ENCODE measurements at regions not wholly inside any gene's neighbourhood (a gene's known extent, or its start where the extent isn't known, plus 50 kb on each side); places are given as distances from the start of the nearest gene placed in this dataset.
A peak's percentile ranks its signal among the peaks of the same experiment; 100 is the strongest.
"Not testable (repeated sequence)": the region's sequence is repeated elsewhere in the genome, so short reads cannot be mapped to it uniquely, and the experiment has no call there.

DNA sequence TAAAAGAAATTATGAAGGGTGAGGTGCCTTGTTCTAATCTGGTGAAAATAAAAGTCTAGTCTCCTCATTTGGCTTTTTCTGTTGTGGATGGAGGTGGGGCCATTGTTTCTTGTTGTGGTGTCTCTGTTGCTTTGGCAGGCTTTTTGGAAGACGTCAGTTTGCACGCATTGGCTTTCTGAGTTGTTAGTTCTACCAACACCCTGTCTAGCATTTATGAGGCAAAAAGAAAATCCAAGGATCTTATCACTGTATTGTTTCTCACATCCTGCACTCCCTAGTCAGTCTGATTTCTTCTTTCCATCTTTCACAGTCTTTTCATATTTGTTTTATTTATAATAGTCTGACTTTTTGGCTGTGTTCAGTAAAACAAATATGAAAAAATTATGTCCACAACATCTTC lies 898.3 kb downstream of the REEP3 start:
- DNase-seq: no peak
- Histone ChIP-seq H3K9ac (ENCODE audit: extremely low read depth, low read length, poor library complexity, severe bottlenecking) (no peak overlapping the region), H3K4me3 (ENCODE audit: low read length) (no peak overlapping the region), H3K9me3 (ENCODE audit: control insufficient read depth, low read length) (no peaks in the 10 kb centered on the region), H3K27me3 (ENCODE audit: control insufficient read depth, insufficient read depth, low read length, poor library complexity, severe bottlenecking) (no peaks in the 10 kb centered on the region), H3K27ac (ENCODE audit: low read depth, low read length) (no peak overlapping the region), H3K4me1 (ENCODE audit: control insufficient read depth, insufficient read depth, low read length) (no peaks in the 10 kb centered on the region), H3K36me3 (ENCODE audit: control insufficient read depth, insufficient read depth, low read length) (no peaks in the 10 kb centered on the region)
- Mint-ChIP-seq H3K27me3 (ENCODE audit: insufficient read depth) (no peaks in the 10 kb centered on the region), H3K4me1 (no peaks in the 10 kb centered on the region), H3K27ac (no peak overlapping the region), H3K9me3 (no peaks in the 10 kb centered on the region), H3K4me3 (no peak overlapping the region), H3K36me3 (ENCODE audit: low read depth) (no peaks in the 10 kb centered on the region)
- 73 to 94% methylated on average over 2 of the region's 2 CpGs for WGBS, 2 experiments (ENCODE audit: insufficient coverage in 1 of 2, insufficient read length in 1 of 2)
- TF ChIP-seq, protein P1, sequence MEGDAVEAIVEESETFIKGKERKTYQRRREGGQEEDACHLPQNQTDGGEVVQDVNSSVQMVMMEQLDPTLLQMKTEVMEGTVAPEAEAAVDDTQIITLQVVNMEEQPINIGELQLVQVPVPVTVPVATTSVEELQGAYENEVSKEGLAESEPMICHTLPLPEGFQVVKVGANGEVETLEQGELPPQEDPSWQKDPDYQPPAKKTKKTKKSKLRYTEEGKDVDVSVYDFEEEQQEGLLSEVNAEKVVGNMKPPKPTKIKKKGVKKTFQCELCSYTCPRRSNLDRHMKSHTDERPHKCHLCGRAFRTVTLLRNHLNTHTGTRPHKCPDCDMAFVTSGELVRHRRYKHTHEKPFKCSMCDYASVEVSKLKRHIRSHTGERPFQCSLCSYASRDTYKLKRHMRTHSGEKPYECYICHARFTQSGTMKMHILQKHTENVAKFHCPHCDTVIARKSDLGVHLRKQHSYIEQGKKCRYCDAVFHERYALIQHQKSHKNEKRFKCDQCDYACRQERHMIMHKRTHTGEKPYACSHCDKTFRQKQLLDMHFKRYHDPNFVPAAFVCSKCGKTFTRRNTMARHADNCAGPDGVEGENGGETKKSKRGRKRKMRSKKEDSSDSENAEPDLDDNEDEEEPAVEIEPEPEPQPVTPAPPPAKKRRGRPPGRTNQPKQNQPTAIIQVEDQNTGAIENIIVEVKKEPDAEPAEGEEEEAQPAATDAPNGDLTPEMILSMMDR (conservative IDR thresholded peaks at IDR 0.05): no peak

GRCh38 chr10:64426745-64427144 lies 905.5 kb downstream of the REEP3 start:
- TF ChIP-seq, protein P1 (conservative IDR thresholded peaks at IDR 0.05): no peak
- WGBS, 2 experiments (ENCODE audit: insufficient coverage in 1 of 2, insufficient read length in 1 of 2): 91% methylated on average over 1 of the region's 3 CpGs; no CpG with 5 or more reads in 1 of the 2 experiments

DNA sequence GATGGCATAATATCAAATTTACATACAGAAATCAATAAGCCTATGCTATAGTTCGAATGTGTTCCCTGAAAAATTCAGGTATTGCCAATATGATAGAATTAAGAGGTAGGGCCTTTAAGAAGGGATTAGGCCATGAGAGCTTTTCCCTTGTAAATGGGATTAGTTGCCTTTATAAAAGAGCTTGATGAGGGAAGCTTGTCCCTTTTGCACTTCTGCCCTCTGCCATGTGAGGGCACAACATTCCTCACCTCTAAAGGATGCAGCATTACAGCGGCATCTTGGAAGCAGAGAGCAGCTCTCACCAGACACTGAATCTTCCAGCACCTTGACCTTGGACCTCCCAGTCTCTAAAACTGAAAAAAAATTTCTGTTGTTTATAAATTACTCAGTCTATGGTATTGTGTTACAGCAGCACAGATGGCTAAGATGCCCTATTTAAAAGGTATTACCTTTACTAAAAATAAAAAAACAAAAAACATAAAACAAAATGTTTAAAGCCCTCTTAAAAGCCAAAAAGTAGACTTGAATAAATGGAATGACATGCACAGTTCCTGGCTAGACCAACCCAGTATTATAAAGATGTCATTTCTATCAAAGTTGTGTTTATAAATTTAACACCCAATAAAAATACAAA lies 909.6 kb downstream of the REEP3 start:
- H3K4me1 ChIP-seq (ENCODE audit: control insufficient read depth, insufficient read depth, low read length): no peaks in the 10 kb centered on the region

More at GRCh38 chr10:64426745-64427144, 905.5 kb downstream of the REEP3 start:
- no peaks in the 10 kb centered on the region for H3K27me3 Mint-ChIP-seq (ENCODE audit: insufficient read depth)
- H3K27ac Mint-ChIP-seq: no peak overlapping the region
- Histone ChIP-seq H3K9me3 (ENCODE audit: control insufficient read depth, low read length) (peaks cover 4% of the 10 kb centered on the region), H3K27ac (ENCODE audit: low read depth, low read length) (no peak overlapping the region), H3K36me3 (ENCODE audit: control insufficient read depth, insufficient read depth, low read length) (no peaks in the 10 kb centered on the region), H3K4me3 (ENCODE audit: low read length) (no peak overlapping the region), H3K4me1 (ENCODE audit: control insufficient read depth, insufficient read depth, low read length) (no peaks in the 10 kb centered on the region), H3K9ac (ENCODE audit: extremely low read depth, low read length, poor library complexity, severe bottlenecking) (no peak overlapping the region), H3K27me3 (ENCODE audit: control insufficient read depth, insufficient read depth, low read length, poor library complexity, severe bottlenecking) (no peaks in the 10 kb centered on the region)
- H3K4me1 Mint-ChIP-seq: peaks cover 1% of the 10 kb centered on the region
- H3K9me3 Mint-ChIP-seq: no peaks in the 10 kb centered on the region
- H3K36me3 Mint-ChIP-seq (ENCODE audit: low read depth): no peaks in the 10 kb centered on the region
- no peak overlapping the region for H3K4me3 Mint-ChIP-seq
- no peak for DNase-seq

DNA sequence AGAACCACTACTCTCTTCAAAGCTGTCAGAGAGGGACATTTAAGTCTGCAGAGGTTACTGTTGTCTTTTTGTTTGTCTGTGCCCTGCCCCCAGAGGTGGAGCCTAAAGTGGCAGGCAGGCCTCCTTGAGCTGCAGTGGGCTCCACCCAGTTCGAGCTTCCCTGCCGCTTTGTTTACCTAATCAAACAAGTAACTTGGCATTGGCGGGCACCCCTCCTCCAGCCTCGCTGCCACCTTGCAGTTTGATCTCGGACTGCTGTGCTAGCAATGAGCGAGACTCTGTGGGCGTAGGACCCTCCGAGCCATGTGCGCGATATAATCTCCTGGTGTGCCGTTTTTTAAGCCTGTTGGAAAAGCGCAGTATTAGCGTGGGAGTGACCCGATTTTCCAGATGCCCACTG lies 920.7 kb downstream of the REEP3 start:
- H3K4me1 Mint-ChIP-seq: peaks cover 11% of the 10 kb centered on the region
- H3K36me3 Mint-ChIP-seq (ENCODE audit: low read depth); DNase-seq; H3K27me3 ChIP-seq (ENCODE audit: control insufficient read depth, insufficient read depth, low read length, poor library complexity, severe bottlenecking); H3K4me1 ChIP-seq (ENCODE audit: control insufficient read depth, insufficient read depth, low read length); H3K4me3 Mint-ChIP-seq; H3K27me3 Mint-ChIP-seq (ENCODE audit: insufficient read depth); H3K36me3 ChIP-seq (ENCODE audit: control insufficient read depth, insufficient read depth, low read length); H3K4me3 ChIP-seq (ENCODE audit: low read length); H3K27ac ChIP-seq (ENCODE audit: low read depth, low read length); H3K9me3 ChIP-seq (ENCODE audit: control insufficient read depth, low read length); H3K9ac ChIP-seq (ENCODE audit: extremely low read depth, low read length, poor library complexity, severe bottlenecking); H3K27ac Mint-ChIP-seq: not testable (repeated sequence)
- WGBS, 2 experiments (ENCODE audit: insufficient coverage in 1 of 2, insufficient read length in 1 of 2): 95 to 96% methylated on average over 11 to 14 of the region's 14 CpGs
- peaks cover 36% of the 10 kb centered on the region for H3K9me3 Mint-ChIP-seq

More for the DNA sequence above, 909.6 kb downstream of the REEP3 start:
- Mint-ChIP-seq H3K27me3 (ENCODE audit: insufficient read depth) (no peaks in the 10 kb centered on the region), H3K9me3 (peaks cover 10% of the 10 kb centered on the region), H3K4me3 (no peak overlapping the region), H3K4me1 (peaks cover 1% of the 10 kb centered on the region), H3K27ac (no peak overlapping the region), H3K36me3 (ENCODE audit: low read depth) (no peaks in the 10 kb centered on the region)
- no peak overlapping the region for H3K4me3 ChIP-seq (ENCODE audit: low read length)
- 24% methylated on average over 2 of the region's 2 CpGs; no CpG with 5 or more reads in 1 of the 2 experiments for whole genome bisulfite sequencing, 2 experiments (ENCODE audit: insufficient coverage in 1 of 2, insufficient read length in 1 of 2)
- peak; percentile 89 for DNase-seq
- H3K36me3 ChIP-seq (ENCODE audit: control insufficient read depth, insufficient read depth, low read length): no peaks in the 10 kb centered on the region
- TF ChIP-seq, protein P1 (conservative IDR thresholded peaks at IDR 0.05): peak; percentile 84
- H3K9me3 ChIP-seq (ENCODE audit: control insufficient read depth, low read length): peaks cover 4% of the 10 kb centered on the region
- no peak overlapping the region for H3K9ac ChIP-seq (ENCODE audit: extremely low read depth, low read length, poor library complexity, severe bottlenecking)
- no peaks in the 10 kb centered on the region for H3K27me3 ChIP-seq (ENCODE audit: control insufficient read depth, insufficient read depth, low read length, poor library complexity, severe bottlenecking)
- no peak overlapping the region for H3K27ac ChIP-seq (ENCODE audit: low read depth, low read length)
